Stimulated activated CD4-positive, alpha-beta T cell treated with anti-CD3 and anti-CD28 coated beads, TNF-alpha, amount 100 ng/mL, for 24 hours (primary cell): ENCODE measurements at regions not wholly inside any gene's neighbourhood (a gene's known extent, or its start where the extent isn't known, plus 50 kb on each side); places are given as distances from the start of the nearest gene placed in this dataset.
"Not testable (repeated sequence)": the region's sequence is repeated elsewhere in the genome, so short reads cannot be mapped to it uniquely, and the experiment has no call there.

Source experiments
- DNase-seq, 3 experiments: peaks; one replicate each; pipeline ENCODE4 v3.0.0-alpha.2; 2020; ENCODE audit warnings: low read depth in 3 of 3

DNA sequence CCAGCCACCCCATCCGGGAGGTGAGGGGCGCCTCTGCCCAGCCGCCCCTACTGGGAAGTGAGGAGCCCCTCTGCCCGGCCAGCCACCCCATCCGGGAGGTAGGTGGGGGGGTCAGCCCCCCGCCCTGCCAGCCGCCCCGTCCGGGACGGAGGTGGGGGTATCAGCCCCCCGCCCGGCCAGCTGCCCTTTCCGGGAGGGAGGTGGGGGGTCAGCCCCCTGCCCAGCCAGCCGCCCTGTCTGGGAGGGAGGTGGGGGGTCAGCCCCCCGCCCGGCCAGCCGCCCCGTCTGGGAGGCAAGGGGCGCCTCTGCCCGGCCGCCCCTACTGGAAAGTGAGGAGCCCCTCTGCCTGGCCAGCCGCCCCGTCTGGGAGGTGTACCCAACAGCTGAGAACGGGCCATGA is 299.4 kb upstream of the RORB start:
- DNase-seq = not testable (repeated sequence)

DNA sequence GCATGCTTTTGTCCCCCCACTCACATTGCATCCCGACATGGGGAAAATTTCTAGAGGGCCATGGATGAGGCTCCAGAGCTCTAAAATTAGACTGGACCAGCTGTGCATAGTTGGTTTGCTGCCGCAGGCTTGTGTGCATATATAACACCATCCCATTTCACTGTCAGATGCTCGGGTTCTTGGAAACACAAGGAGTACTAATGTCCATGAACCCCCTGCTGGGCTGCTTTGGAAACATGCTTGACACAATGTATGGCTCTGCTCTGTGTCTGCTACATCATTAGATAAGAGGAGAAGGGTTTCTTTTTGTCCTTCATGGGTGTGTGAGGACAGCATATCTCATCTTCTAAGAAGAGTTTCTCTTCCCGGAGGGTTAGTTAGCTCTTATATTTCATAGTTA is 292.1 kb upstream of the RORB start:
- no peak for DNase-seq

GRCh38 chr9:74218385-74219063 is 278.6 kb upstream of the RORB start:
- DNase-seq = no peak

GRCh38 chr9:74220327-74220726 is 276.8 kb upstream of the RORB start:
- DNase-seq = no peak

- no peak for DNase-seq
These were observed 260.3 kb upstream of the RORB start for GRCh38 chr9:74236857-74237256.

GRCh38 chr9:74245866-74246497 is 251.2 kb upstream of the RORB start:
- no peak for DNase-seq

DNA sequence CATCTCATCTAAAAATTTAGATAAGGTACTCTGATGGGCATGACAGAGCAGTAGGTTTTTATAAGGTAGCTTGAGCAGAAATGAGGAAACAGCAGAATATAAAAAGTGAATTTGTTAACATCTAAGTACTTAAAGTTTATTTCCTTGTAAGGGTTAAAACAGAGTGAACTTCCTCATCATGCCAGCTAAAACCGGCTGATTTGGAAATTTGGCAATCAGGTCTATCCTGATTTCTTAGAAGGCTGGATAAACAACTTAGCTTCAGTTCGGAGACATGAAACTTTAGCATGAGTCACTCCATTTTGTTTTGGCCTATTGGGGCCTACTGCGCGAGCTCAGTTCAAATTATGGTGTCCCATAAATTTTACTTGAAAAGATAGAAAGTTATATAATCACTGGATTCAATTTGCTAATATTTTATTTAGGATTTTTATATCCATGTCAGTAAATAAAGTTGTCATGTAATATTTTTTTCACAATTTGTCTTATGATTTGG is 241.6 kb upstream of the RORB start:
- DNase-seq = no peak

DNA sequence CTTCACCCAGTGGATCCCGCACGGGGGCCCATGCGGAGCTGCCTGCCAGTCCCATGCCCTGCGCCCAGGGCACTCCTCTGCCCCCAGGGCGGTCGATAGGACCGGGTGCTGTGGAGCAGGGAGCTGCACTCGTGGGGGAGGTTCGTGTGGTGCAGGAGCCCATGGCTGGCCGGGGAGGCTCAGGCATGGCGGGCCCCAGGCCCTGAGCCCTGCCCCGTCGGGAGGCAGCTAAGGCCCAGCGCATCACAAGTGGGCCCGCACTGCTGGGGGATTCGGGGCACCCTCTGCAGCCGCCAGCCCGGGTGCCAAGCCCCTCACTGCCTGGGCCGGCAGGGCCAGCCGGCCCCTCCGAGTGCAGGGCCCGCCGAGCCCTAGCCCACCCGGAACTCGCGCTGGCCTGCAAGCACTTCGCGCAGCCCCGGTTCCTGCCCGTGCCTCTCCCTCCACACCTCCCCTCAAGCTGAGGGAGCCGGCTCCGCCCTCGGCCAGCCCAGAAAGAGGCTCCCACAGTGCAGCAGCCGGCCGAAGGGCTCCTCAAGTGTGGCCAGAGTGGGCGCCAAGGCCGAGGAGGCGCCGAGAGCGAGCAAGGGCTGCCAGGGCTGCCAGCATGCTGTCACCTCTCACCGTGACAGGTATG is 221.1 kb upstream of the RORB start:
- no peak for DNase-seq

DNA sequence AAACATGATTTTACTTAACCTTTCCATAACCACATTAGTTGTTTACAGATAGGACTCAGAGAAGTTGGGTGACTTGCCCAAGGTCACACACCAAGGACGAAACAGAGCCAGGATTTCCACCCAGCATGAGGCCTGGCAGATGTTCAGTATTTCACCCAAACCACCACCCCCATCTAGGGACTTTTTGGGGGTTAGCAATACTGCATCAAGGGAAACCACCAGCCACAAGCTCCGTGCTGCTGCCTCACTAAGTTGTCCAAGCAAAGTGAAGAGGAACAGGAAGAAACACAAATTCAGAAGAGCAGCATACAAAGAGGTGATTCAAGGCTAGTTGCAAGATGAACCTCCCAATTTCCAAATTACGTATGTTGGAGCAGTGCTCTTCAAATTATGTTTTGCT is 219.6 kb upstream of the RORB start:
- DNase-seq = peak in 1 of 3 experiments; percentile 2

DNA sequence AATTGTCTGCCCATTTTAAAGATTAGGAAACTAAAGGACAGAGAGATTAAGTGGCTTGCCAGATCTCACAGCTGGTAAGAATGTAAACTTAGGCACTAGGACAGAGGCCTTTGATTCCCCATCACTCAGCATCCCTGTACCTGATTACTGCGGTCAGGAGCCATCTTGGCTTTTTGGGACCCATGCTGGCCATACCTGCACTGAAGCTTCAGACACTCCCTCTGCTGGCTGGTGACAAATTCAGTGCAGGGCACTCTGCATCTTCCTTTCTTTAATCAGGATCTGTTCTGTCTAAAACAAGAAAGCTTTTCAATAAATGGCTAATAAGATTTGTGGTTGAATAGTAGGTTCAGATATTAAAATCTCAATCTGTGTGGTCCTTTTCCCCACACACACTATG is 215.5 kb upstream of the RORB start:
- DNase-seq = no peak

- DNase-seq = no peak
These were observed 214.4 kb upstream of the RORB start for GRCh38 chr9:74282526-74283253.

- DNase-seq = no peak
These were observed 212.3 kb upstream of the RORB start for GRCh38 chr9:74284581-74285450.

GRCh38 chr9:74293479-74293878 is 203.7 kb upstream of the RORB start:
- no peak for DNase-seq

GRCh38 chr9:74303945-74304344 is 193.2 kb upstream of the RORB start:
- no peak for DNase-seq

GRCh38 chr9:74304598-74304997 is 192.5 kb upstream of the RORB start:
- no peak for DNase-seq

DNA sequence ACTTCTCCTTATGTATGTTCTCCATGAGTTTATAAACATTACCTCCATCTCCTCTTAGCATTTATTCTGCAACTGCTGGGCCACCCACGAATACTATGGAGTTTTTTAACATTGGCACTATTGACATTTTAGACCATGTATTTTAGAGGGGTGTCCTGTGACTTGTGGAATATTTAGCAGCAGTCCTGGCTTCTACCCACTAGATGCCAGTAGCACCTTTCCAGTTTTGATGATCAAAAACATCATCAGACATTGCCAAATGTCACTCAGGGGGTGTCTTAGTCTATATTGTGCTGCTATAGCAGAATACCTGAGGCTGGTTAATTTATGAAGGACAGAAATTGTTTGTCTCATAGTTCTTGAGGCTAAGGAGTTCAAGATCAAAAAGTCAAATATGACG is 187.5 kb upstream of the RORB start:
- no peak for DNase-seq

DNA sequence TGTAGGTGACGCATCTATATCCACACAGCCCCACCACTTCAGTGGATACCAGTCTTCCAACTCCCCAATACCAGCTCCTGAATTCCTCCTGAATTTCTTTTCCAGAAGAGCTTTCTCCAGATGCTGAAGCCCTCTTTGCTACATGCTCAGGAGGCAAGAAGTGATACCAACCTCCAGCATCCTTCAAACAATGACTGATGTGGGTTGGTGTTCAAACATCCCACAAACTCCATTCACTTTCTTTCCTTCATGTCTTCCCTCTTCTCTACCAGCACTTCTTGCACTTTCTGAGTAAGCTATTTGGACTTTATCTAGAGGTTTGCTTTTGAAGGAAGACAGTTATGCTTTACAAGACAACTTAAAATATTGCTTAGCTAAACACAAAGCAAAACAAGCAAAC is 179.9 kb upstream of the RORB start:
- no peak for DNase-seq

GRCh38 chr9:74321396-74321795 is 175.7 kb upstream of the RORB start:
- no peak for DNase-seq

DNA sequence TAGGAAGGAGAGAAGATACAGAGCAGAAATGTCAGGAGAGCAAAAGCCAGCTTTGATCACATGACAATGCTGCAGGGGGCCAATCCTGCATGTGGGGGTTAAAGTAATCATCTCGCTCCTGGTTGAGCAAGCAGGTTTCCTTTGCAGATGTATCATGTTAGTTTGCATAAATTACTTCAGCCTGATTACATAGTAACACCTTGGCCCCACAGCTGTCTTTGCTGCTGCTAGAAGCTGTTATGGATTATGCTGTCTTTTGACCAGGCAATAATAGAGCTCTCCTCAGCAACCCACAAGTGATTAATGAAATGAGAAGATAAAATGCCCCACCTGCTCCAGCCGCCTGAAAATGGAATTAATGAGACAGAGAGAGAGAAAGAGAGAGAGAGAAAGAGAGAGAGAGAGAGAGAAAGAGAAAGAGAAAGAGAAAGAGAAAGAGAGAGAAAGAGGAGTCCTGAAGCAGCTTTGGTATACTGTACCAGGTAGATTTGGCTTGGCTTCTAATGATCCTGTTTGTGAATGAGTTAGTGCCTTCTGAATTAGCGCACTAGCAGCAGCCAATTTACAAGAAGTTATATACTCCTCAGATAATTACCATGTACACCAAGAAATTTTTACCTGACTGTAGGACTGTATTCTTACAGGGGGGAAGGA is 174.3 kb upstream of the RORB start:
- no peak for DNase-seq

GRCh38 chr9:74330487-74331214 is 166.5 kb upstream of the RORB start:
- no peak for DNase-seq
